Activated effector memory CD4-positive, alpha-beta T cell treated with Interleukin-2 at 50 U/mL for 16 hours (primary cell): ENCODE measurements at regions not wholly inside any gene's neighbourhood (a gene's known extent, or its start where the extent isn't known, plus 50 kb on each side); places are given as distances from the start of the nearest gene placed in this dataset.
"Not testable (repeated sequence)": the region's sequence is repeated elsewhere in the genome, so short reads cannot be mapped to it uniquely, and the experiment has no call there.

Experiments used
- DNase-seq: peaks from one replicate; pipeline ENCODE4 v3.0.0-alpha.2; 2020

- DNase-seq = no peak
These were observed 59.4 kb downstream of the EBLN1 start for GRCh38 chr10:22158426-22158825.

DNA sequence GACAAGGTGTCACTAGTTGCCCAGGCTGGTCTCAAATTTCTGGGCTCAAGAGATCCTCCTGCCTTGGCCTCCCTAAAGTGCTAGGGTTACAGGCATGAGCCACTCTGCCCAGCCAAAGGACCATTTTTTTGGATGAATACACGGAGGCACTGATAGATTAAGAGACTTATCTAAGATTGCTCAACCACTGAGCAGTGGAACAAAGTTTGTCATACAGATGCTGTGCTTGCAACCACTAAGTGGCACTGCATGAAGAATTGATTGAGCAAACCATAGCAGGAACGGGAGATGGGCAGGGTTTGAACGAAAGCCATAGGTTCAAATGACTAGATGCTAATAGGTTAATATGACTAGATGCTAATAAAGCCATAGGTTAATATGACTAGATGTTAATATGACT is 61.1 kb downstream of the EBLN1 start:
- no peak for DNase-seq

DNA sequence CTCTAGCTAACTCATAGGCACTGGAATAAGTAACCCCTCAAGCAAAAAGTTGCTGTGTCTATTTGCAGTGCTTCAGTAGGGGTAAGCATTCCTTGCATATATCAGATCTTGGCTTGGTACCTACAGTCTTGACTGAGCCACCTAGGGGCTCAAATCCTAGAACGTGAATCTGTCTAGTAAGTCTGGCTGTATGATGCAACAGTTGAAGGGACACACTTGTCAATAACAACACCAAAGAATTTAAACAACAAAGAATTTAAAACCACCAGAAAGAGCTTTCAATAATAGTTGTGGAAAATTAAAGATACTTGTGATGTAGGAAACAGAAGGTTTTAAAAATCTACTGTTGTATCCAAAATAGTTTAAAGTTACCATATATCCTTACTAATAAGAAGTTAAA is 65.4 kb downstream of the EBLN1 start:
- DNase-seq = no peak

DNA sequence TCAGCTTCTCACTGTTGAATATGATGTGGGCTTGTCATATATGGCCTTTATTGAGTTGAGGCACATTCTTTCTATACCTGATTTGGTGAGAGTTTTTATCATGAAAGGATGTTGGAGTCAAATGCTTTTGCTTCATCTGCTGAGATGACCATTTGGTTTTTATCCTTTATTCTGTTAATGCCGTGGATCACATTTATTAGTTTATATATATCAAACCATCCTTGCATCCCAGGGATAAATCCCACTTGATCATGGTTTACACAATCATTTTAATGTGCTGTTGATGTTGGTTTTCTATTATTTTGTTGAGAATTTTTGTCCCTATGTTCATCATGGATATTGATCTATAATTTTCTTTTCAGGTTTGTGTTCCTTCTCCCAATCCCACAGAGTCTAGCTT is 67.0 kb downstream of the EBLN1 start:
- DNase-seq = no peak

DNA sequence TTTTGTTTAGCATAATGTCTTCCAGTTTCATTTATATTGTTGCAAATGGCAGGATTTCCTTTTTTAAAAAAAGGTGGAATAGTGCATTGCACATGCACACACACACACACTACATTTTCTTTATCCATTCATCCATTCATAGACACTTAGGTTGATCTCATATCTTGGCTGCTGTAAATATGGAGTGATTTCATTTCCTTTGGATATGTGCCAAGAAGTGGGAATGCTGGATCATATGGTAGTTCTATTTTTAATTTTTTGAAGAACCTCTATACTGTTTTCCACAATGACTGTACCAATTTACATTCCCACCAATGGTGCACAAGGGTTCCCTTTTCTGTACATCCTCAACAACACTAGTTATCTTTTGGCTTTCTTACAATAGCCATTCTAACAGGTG is 68.9 kb downstream of the EBLN1 start:
- DNase-seq = no peak

DNA sequence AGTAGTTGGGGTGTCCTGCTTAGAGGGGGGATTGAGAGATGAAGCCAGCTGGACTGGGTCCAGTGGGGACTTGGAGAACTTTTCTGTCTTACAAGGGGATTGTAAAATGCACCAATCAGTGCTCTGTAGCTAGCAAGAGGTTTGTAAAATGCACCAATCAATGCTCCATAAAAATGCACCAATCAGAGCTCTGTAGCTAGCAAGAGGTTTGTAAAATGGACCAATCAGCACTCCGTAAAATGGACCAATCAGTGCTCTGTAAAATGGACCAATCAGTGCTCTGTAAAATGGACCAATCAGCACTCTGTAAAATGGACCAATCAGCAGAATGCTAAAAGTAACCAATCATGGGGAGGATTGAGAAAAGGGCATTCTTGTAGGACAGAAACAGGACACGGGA is 71.9 kb downstream of the EBLN1 start:
- not testable (repeated sequence) for DNase-seq

GRCh38 chr10:22137542-22137941 is 80.3 kb downstream of the EBLN1 start:
- DNase-seq = no peak

GRCh38 chr10:22135591-22135990 is 82.2 kb downstream of the EBLN1 start:
- no peak for DNase-seq

DNA sequence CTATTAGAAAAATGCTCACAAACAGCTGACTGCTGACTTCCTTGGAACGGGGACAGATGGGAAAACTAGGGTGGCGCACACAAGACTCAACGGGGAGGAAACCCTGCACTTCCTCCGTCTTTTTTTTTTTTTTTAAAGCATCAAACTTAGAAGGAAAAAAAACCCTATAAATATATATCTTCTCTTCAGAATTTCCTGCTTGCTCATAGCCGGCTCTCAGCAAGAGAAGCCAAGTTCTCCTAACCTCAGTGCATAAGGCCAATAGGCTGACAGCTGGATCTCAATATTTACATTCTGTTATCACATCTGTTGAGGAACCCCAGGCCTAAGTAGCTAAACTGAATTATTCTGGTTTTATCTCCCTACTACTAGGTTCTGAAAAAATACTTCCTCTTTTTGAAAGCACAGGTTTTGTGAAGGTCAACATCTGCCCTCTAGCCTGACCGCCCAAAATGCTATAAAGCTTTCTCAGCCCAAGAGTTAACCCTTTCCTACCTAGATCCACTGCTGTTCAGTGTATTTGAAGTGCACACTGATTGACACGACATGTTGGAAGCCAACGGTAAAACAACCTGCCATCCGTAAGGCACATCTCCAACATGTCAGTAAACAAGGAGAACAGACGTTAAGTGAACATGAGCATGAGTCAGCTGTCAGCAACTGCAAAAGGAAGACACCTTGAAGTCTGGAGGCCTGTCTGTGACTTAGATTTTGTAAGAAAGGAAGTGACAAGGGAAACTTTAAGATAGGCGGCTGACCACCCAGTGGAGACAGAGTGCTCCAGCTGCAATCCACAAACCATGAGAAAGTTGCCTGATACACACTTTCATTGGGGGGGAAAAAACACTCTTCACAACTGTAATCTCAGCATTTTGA is 83.8 kb downstream of the EBLN1 start:
- no peak for DNase-seq

DNA sequence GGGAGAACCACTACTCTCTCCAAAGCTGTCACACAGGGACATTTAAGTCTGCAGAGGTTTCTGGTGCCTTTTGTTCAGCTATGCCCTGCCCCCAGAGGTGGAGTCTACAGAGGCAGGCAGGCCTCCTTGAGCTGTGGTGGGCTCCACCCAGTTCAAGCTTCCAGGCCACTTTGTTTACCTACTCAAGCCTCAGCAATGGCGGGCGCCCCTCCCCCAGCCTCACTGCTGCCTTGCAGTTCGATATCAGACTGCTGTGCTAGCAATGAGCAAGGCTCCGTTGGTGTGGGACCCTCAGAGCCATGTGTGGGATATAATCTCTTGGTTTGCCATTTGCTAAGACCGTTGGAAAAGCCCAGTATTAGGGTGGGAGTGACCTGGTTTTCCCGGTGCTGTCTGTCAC is 87.0 kb downstream of the EBLN1 start:
- DNase-seq = not testable (repeated sequence)

DNA sequence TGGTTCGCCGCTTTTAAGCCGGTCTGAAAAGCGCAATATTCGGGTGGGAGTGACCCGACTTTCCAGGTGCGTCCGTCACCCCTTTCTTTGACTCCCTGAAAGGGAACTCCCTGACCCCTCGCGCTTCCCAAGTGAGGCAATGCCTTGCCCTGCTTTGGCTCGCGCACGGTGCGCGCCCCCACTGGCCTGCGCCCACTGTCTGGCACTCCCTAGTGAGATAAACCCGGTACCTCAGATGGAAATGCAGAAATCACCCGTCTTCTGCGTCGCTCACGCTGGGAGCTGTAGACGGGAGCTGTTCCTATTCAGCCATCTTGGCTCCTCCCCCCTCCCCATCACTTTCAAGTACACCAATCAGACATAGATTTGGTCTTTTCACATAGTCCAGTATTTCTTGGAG is 88.2 kb downstream of the EBLN1 start:
- DNase-seq = not testable (repeated sequence)

GRCh38 chr10:22121181-22121580 is 96.6 kb downstream of the EBLN1 start:
- not testable (repeated sequence) for DNase-seq

DNA sequence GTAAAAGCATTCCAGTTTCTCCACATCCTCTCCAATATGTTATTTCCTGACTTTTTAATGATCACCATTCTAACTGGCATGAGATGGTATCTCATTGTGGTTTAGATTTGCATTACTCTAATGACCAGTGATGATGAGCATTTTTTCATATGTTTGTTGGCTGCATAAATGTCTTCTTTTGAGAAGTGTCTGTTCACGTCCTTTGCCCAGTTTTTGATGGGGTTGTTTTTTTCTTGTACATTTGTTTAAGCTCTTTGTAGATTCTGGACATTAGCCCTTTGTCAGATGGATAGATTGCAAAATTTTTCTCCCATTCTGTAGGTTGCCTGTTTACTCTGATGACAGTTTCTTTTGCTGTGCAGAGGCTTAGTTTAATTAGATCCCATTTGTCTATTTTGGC is 97.7 kb downstream of the EBLN1 start:
- DNase-seq = not testable (repeated sequence)

DNA sequence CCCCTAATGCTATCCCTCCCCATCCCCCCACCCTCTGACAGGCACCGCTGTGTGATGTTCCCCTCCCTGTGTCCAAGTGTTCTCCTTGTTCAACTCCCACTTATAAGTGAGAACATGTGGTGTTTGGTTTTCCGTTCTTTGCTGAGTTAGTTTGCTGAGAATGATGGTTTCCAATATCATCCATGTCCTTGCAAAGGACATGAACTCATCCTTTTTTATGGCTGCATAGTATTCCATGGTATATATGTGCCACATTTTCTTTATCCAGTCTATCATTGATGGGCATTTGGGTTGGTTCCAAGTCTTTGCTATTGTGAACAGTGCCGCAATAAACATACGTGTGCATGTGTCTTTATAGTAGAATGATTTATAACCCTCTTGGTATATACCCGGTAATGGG is 98.2 kb downstream of the EBLN1 start:
- DNase-seq = not testable (repeated sequence)

DNA sequence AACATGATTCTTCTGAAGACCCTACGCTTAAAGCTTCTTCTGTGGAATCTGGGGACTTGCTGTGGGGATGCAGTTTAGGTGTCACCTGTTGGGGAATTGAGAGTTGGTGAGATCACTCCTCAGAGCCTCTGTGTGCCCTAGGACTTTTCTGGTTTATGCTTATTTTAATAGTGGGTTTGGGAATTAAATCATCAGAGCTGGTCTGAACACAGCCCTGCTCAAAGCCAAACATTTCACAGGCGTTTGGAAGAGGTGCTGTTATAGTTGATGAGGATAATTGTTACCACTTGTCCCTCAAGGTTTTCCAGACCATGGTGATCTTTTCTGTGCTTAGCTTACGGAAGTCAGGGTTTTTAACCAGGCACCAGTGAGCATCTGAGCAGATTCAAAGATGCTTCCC is 106.1 kb downstream of the EBLN1 start:
- DNase-seq = no peak

- DNase-seq = no peak
These were observed 106.6 kb downstream of the EBLN1 start for GRCh38 chr10:22111260-22111659.

DNA sequence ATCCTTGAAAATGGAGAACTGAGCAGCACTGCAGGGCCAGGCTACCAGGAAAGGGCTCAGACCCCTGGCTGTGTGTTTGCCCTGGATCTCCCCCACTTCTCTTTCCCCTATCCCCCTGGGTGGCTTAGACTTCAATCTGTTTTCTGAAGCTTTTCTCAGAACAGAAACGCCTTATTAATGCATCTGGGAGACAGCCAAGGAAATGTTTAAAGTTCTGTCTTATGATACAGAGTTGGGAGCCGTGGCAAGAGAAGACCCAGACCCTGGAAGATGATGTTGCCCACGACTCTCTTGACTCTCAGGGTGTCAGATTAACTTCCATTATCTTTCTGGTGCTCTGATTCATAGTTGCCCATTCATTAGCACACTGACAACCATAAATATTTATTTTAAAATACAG is 107.1 kb downstream of the EBLN1 start:
- no peak for DNase-seq

DNA sequence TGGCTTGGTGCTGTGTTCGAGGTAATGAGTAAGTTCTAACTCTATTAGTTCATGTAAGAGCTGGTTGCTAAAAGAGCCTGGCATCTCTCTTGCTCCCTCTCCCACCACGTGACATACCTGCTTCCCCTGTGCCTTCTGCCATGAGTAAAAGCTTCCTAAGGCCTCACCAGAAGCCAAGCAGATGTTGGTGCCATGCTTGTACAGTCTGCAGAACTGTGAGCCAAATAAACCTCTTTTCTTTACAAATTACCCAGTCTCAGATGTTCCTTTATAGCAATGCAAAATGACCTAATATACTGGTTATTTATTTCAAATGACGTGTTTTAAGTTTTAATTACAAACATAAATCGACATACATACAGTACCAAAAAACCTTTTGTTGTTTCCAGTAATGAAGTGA is 101.7 kb upstream of the DNAJC1 start:
- no peak for DNase-seq

- DNase-seq = no peak
These were observed 100.4 kb upstream of the DNAJC1 start for GRCh38 chr10:22103701-22104470.

DNA sequence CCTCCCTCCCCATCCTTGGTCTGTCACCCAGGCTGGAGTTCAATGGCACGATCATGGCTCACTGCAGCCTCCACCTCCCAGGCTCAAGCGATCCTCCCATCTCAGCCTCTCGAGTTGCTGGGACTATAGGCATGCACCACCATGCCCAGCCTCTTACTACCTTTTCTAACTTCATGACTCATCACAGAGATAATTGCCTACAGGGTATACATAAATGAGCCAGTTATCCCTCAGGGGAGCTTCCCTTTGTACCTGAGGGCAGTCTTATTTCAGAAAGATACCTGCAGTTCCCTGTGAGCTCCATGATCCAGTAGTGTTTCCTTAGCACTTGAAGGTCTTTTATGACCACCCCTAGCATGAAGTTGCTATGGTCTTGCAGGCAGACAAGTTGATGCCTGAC is 94.2 kb upstream of the DNAJC1 start:
- no peak for DNase-seq

- DNase-seq = not testable (repeated sequence)
These were observed 87.7 kb upstream of the DNAJC1 start for GRCh38 chr10:22091260-22091659.

DNA sequence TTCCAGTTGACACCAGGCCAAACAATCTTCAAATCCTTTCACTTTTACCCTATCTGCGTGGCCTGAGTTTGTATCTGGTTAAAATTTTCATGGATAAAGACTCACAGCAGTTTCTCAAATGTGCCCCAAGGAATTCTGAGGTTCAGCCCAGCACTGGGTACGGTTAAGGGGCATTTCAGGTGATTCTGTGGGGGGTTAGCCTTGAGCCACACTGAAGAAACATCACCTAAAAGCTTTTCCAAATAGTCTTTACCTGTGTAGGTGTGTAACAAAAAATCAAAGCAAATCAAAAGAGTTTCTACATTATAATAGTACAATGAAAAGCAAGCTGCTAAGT is 83.8 kb upstream of the DNAJC1 start:
- no peak for DNase-seq

- DNase-seq = no peak
These were observed 83.3 kb upstream of the DNAJC1 start for GRCh38 chr10:22086730-22087401.

DNA sequence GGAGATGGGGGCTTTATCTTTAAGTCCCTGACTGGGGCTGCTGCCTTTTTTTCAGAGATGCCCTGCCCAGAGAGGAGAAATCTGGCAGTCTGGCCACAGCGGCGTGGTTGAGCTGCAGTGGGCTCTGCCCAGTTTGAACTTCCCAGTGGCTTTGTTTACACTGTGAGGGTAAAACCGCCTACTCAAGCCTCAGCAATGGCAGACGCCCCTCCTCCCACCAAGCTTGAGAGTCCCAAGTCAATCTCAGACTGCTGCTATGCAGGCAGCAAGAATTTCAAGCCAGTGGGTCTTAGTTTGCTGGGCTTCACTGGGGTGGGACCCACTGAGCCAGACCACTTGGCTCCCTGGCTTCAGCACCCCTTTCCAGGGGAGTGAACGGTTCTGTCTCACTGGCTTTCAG is 76.4 kb upstream of the DNAJC1 start:
- not testable (repeated sequence) for DNase-seq
